Gastroesophageal sphincter (tissue), 3 donors: ENCODE measurements at regions not wholly inside any gene's neighbourhood (a gene's known extent, or its start where the extent isn't known, plus 50 kb on each side); places are given as distances from the start of the nearest gene placed in this dataset.

Experiments used
- EP300 ChIP-seq: sonication (generic); formaldehyde crosslinking; IDR thresholded peaks from one replicate; pipeline ENCODE4 v1.6.1; 2017; ENCODE audit warnings: antibody characterized with exemption, mild to moderate bottlenecking
- POLR2AphosphoS5 ChIP-seq: sonication (generic); formaldehyde crosslinking; IDR thresholded peaks from one replicate; pipeline ENCODE4 v1.6.1; 2017; ENCODE audit warnings: antibody characterized with exemption
- TF ChIP-seq, protein P1 (sequence below), 4 experiments: fragments of 200-600 bp in 2 of 4; fragments of 450-650 bp in 2 of 4; sonication (generic) in 1 of 4; IDR thresholded peaks; one replicate each; pipeline ENCODE4 v1.5.1; 2017 to 2019; ENCODE audit warnings: antibody characterized with exemption in 4 of 4, mild to moderate bottlenecking in 2 of 4, moderate library complexity in 2 of 4

DNA sequence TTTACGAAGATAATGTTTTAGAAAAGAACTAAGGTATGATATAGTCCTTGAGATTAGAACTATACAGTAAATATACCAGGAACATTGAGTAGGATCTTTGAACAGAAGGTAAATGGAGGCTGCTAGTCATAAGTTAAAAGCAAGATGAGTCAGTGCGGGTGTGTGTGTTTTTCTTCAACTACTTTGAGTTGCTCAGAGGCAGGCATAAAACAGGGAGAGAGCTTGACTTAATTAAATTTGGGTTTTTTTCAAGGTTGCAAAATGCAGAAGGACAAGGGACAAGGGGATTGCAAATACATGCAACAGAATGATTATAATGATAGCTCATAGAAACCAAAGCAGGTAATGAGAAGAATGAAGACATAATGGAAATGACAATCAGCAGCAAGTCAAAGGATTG, 815.1 kb downstream of the NCAM2 start:
- TF ChIP-seq EP300 (no peak), POLR2AphosphoS5 (no peak)
- TF ChIP-seq, protein P1, sequence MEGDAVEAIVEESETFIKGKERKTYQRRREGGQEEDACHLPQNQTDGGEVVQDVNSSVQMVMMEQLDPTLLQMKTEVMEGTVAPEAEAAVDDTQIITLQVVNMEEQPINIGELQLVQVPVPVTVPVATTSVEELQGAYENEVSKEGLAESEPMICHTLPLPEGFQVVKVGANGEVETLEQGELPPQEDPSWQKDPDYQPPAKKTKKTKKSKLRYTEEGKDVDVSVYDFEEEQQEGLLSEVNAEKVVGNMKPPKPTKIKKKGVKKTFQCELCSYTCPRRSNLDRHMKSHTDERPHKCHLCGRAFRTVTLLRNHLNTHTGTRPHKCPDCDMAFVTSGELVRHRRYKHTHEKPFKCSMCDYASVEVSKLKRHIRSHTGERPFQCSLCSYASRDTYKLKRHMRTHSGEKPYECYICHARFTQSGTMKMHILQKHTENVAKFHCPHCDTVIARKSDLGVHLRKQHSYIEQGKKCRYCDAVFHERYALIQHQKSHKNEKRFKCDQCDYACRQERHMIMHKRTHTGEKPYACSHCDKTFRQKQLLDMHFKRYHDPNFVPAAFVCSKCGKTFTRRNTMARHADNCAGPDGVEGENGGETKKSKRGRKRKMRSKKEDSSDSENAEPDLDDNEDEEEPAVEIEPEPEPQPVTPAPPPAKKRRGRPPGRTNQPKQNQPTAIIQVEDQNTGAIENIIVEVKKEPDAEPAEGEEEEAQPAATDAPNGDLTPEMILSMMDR (IDR thresholded peaks at IDR 0.05), result no peak
